ENCODE measurements at regions not wholly inside any gene's neighbourhood (a gene's known extent, or its start where the extent isn't known, plus 50 kb on each side); places are given as distances from the start of the nearest gene placed in this dataset.

- Histone ChIP-seq H3K27me3 (ENCODE audit: control insufficient read depth, insufficient read depth, low read length) (no peaks in the 10 kb centered on the region), H3K4me1 (ENCODE audit: control insufficient read depth, insufficient read depth, low read length) (no peaks in the 10 kb centered on the region), H3K4me3 (ENCODE audit: low read depth, low read length) (no peak overlapping the region), H3K9me3 (ENCODE audit: control insufficient read depth, insufficient read depth, low read length) (no peaks in the 10 kb centered on the region), H3K36me3 (ENCODE audit: control insufficient read depth, insufficient read depth, low read length) (no peaks in the 10 kb centered on the region), H3K9ac (ENCODE audit: low read depth, low read length) (no peak overlapping the region)
These were observed 115.5 kb upstream of the ZMIZ1 start for GRCh38 chr10:78953113-78953798.

GRCh38 chr10:78953799-78954297, 114.9 kb upstream of the ZMIZ1 start:
- H3K4me1 ChIP-seq (ENCODE audit: control insufficient read depth, insufficient read depth, low read length): no peaks in the 10 kb centered on the region
- H3K9ac ChIP-seq (ENCODE audit: low read depth, low read length): no peak overlapping the region
- H3K9me3 ChIP-seq (ENCODE audit: control insufficient read depth, insufficient read depth, low read length): no peaks in the 10 kb centered on the region
- H3K4me3 ChIP-seq (ENCODE audit: low read depth, low read length): no peak overlapping the region
- no peaks in the 10 kb centered on the region for H3K36me3 ChIP-seq (ENCODE audit: control insufficient read depth, insufficient read depth, low read length)
- no peaks in the 10 kb centered on the region for H3K27me3 ChIP-seq (ENCODE audit: control insufficient read depth, insufficient read depth, low read length)

GRCh38 chr10:78954689-78955088, 114.1 kb upstream of the ZMIZ1 start:
- Histone ChIP-seq H3K27me3 (ENCODE audit: control insufficient read depth, insufficient read depth, low read length) (no peaks in the 10 kb centered on the region), H3K9me3 (ENCODE audit: control insufficient read depth, insufficient read depth, low read length) (no peaks in the 10 kb centered on the region), H3K4me3 (ENCODE audit: low read depth, low read length) (no peak overlapping the region), H3K9ac (ENCODE audit: low read depth, low read length) (no peak overlapping the region), H3K4me1 (ENCODE audit: control insufficient read depth, insufficient read depth, low read length) (no peaks in the 10 kb centered on the region), H3K36me3 (ENCODE audit: control insufficient read depth, insufficient read depth, low read length) (no peaks in the 10 kb centered on the region)

GRCh38 chr10:78955206-78955605, 113.6 kb upstream of the ZMIZ1 start:
- no peaks in the 10 kb centered on the region for H3K4me1 ChIP-seq (ENCODE audit: control insufficient read depth, insufficient read depth, low read length)
- H3K4me3 ChIP-seq (ENCODE audit: low read depth, low read length): no peak overlapping the region
- no peaks in the 10 kb centered on the region for H3K36me3 ChIP-seq (ENCODE audit: control insufficient read depth, insufficient read depth, low read length)
- H3K9me3 ChIP-seq (ENCODE audit: control insufficient read depth, insufficient read depth, low read length): no peaks in the 10 kb centered on the region
- H3K27me3 ChIP-seq (ENCODE audit: control insufficient read depth, insufficient read depth, low read length): no peaks in the 10 kb centered on the region
- no peak overlapping the region for H3K9ac ChIP-seq (ENCODE audit: low read depth, low read length)

- H3K4me3 ChIP-seq (ENCODE audit: low read depth, low read length): no peak overlapping the region
- H3K27me3 ChIP-seq (ENCODE audit: control insufficient read depth, insufficient read depth, low read length): no peaks in the 10 kb centered on the region
- H3K4me1 ChIP-seq (ENCODE audit: control insufficient read depth, insufficient read depth, low read length): no peaks in the 10 kb centered on the region
- H3K9me3 ChIP-seq (ENCODE audit: control insufficient read depth, insufficient read depth, low read length): no peaks in the 10 kb centered on the region
- H3K9ac ChIP-seq (ENCODE audit: low read depth, low read length): no peak overlapping the region
- no peaks in the 10 kb centered on the region for H3K36me3 ChIP-seq (ENCODE audit: control insufficient read depth, insufficient read depth, low read length)
These were observed 112.4 kb upstream of the ZMIZ1 start for GRCh38 chr10:78956391-78956790.

- no peak overlapping the region for H3K9ac ChIP-seq (ENCODE audit: low read depth, low read length)
- no peaks in the 10 kb centered on the region for H3K27me3 ChIP-seq (ENCODE audit: control insufficient read depth, insufficient read depth, low read length)
- no peaks in the 10 kb centered on the region for H3K36me3 ChIP-seq (ENCODE audit: control insufficient read depth, insufficient read depth, low read length)
- H3K9me3 ChIP-seq (ENCODE audit: control insufficient read depth, insufficient read depth, low read length): no peaks in the 10 kb centered on the region
- no peaks in the 10 kb centered on the region for H3K4me1 ChIP-seq (ENCODE audit: control insufficient read depth, insufficient read depth, low read length)
- H3K4me3 ChIP-seq (ENCODE audit: low read depth, low read length): no peak overlapping the region
These were observed 111.2 kb upstream of the ZMIZ1 start for GRCh38 chr10:78957471-78958039.

GRCh38 chr10:78959217-78959923, 109.4 kb upstream of the ZMIZ1 start:
- no peaks in the 10 kb centered on the region for H3K4me1 ChIP-seq (ENCODE audit: control insufficient read depth, insufficient read depth, low read length)
- H3K36me3 ChIP-seq (ENCODE audit: control insufficient read depth, insufficient read depth, low read length): no peaks in the 10 kb centered on the region
- no peaks in the 10 kb centered on the region for H3K27me3 ChIP-seq (ENCODE audit: control insufficient read depth, insufficient read depth, low read length)
- H3K9ac ChIP-seq (ENCODE audit: low read depth, low read length): no peak overlapping the region
- H3K9me3 ChIP-seq (ENCODE audit: control insufficient read depth, insufficient read depth, low read length): no peaks in the 10 kb centered on the region
- H3K4me3 ChIP-seq (ENCODE audit: low read depth, low read length): no peak overlapping the region

- no peaks in the 10 kb centered on the region for H3K9me3 ChIP-seq (ENCODE audit: control insufficient read depth, insufficient read depth, low read length)
- no peak overlapping the region for H3K9ac ChIP-seq (ENCODE audit: low read depth, low read length)
- H3K4me3 ChIP-seq (ENCODE audit: low read depth, low read length): no peak overlapping the region
- H3K4me1 ChIP-seq (ENCODE audit: control insufficient read depth, insufficient read depth, low read length): peaks cover 5% of the 10 kb centered on the region
- H3K36me3 ChIP-seq (ENCODE audit: control insufficient read depth, insufficient read depth, low read length): no peaks in the 10 kb centered on the region
- no peaks in the 10 kb centered on the region for H3K27me3 ChIP-seq (ENCODE audit: control insufficient read depth, insufficient read depth, low read length)
These were observed 108.9 kb upstream of the ZMIZ1 start for GRCh38 chr10:78959924-78960285.

GRCh38 chr10:78960316-78960800, 108.4 kb upstream of the ZMIZ1 start:
- Histone ChIP-seq H3K36me3 (ENCODE audit: control insufficient read depth, insufficient read depth, low read length) (no peaks in the 10 kb centered on the region), H3K27me3 (ENCODE audit: control insufficient read depth, insufficient read depth, low read length) (no peaks in the 10 kb centered on the region), H3K4me1 (ENCODE audit: control insufficient read depth, insufficient read depth, low read length) (peaks cover 7% of the 10 kb centered on the region), H3K4me3 (ENCODE audit: low read depth, low read length) (no peak overlapping the region), H3K9ac (ENCODE audit: low read depth, low read length) (no peak overlapping the region), H3K9me3 (ENCODE audit: control insufficient read depth, insufficient read depth, low read length) (no peaks in the 10 kb centered on the region)

GRCh38 chr10:78961760-78962159, 107.0 kb upstream of the ZMIZ1 start:
- Histone ChIP-seq H3K4me3 (ENCODE audit: low read depth, low read length) (no peak overlapping the region), H3K36me3 (ENCODE audit: control insufficient read depth, insufficient read depth, low read length) (no peaks in the 10 kb centered on the region), H3K9me3 (ENCODE audit: control insufficient read depth, insufficient read depth, low read length) (no peaks in the 10 kb centered on the region), H3K27me3 (ENCODE audit: control insufficient read depth, insufficient read depth, low read length) (no peaks in the 10 kb centered on the region), H3K9ac (ENCODE audit: low read depth, low read length) (no peak overlapping the region), H3K4me1 (ENCODE audit: control insufficient read depth, insufficient read depth, low read length) (peaks cover 9% of the 10 kb centered on the region)

- H3K27me3 ChIP-seq (ENCODE audit: control insufficient read depth, insufficient read depth, low read length): no peaks in the 10 kb centered on the region
- peaks cover 9% of the 10 kb centered on the region for H3K4me1 ChIP-seq (ENCODE audit: control insufficient read depth, insufficient read depth, low read length)
- H3K4me3 ChIP-seq (ENCODE audit: low read depth, low read length): no peak overlapping the region
- no peaks in the 10 kb centered on the region for H3K36me3 ChIP-seq (ENCODE audit: control insufficient read depth, insufficient read depth, low read length)
- no peak overlapping the region for H3K9ac ChIP-seq (ENCODE audit: low read depth, low read length)
- no peaks in the 10 kb centered on the region for H3K9me3 ChIP-seq (ENCODE audit: control insufficient read depth, insufficient read depth, low read length)
These were observed 105.4 kb upstream of the ZMIZ1 start for GRCh38 chr10:78963074-78964034.
